Neural progenitor cell (in vitro differentiated cells): ENCODE measurements at regions not wholly inside any gene's neighbourhood (a gene's known extent, or its start where the extent isn't known, plus 50 kb on each side); places are given as distances from the start of the nearest gene placed in this dataset.

Experiments
- DNase-seq: peaks from one replicate; pipeline ENCODE4 v3.0.0-alpha.2; 2016; ENCODE audit warnings: low spot score
- H2AFZ ChIP-seq: fragments of 200-600 bp; sonication (generic); replicated peaks from 2 replicates; pipeline ENCODE4 v1.6.1; 2016; ENCODE audit warnings: antibody characterized with exemption
- H3F3A ChIP-seq: fragments of 200-600 bp; sonication (generic); 2 replicates; pipeline ENCODE4 v1.6.1; 2016; ENCODE audit warnings: antibody characterized with exemption, low read depth
- H3K27ac ChIP-seq: fragments of 200-600 bp; sonication (generic); 2 replicates; pipeline ENCODE4 v1.5.1; 2016; ENCODE audit warnings: mild to moderate bottlenecking
- H3K27me3 ChIP-seq: fragments of 200-600 bp; sonication (generic); 2 replicates; pipeline ENCODE4 v1.6.1; 2016; ENCODE audit warnings: mild to moderate bottlenecking, moderate library complexity
- H3K36me3 ChIP-seq: fragments of 200-600 bp; sonication (generic); 2 replicates; pipeline ENCODE4 v1.5.1; 2016
- H3K4me1 ChIP-seq: fragments of 200-600 bp; sonication (generic); 2 replicates; pipeline ENCODE4 v1.6.1; 2016; ENCODE audit warnings: mixed run types
- H3K4me2 ChIP-seq: fragments of 200-600 bp; sonication (generic); 2 replicates; pipeline ENCODE4 v1.6.1; 2016
- H3K4me3 ChIP-seq: fragments of 200-600 bp; sonication (generic); 2 replicates; pipeline ENCODE4 v1.5.1; 2016
- H3K79me2 ChIP-seq: fragments of 200-600 bp; sonication (generic); 2 replicates; pipeline ENCODE4 v1.6.1; 2016; ENCODE audit warnings: low read depth
- H3K9ac ChIP-seq: fragments of 200-600 bp; sonication (generic); 2 replicates; pipeline ENCODE4 v1.6.1; 2016
- H3K9me3 ChIP-seq: fragments of 200-600 bp; sonication (generic); 2 replicates; pipeline ENCODE4 v1.5.1; 2016; ENCODE audit warnings: low read depth
- H4K20me1 ChIP-seq: fragments of 200-600 bp; sonication (generic); 2 replicates; pipeline ENCODE4 v1.6.1; 2016; ENCODE audit warnings: low read depth
- H3K27ac Mint-ChIP-seq: 3 replicates; pipeline ENCODE4 v1.8.0; 2021; ENCODE audit warnings: mixed read lengths
- H3K27me3 Mint-ChIP-seq: 2 replicates; pipeline ENCODE4 v1.8.0; 2022; ENCODE audit warnings: low read depth, mild to moderate bottlenecking, inconsistent platforms, moderate library complexity, mixed read lengths; ENCODE audit not compliant: insufficient read depth
- H3K36me3 Mint-ChIP-seq: 3 replicates; pipeline ENCODE4 v1.8.0; 2021; ENCODE audit warnings: mixed read lengths
- H3K4me1 Mint-ChIP-seq: 3 replicates; pipeline ENCODE4 v1.8.0; 2021; ENCODE audit warnings: mixed read lengths
- H3K4me3 Mint-ChIP-seq: 3 replicates; pipeline ENCODE4 v1.8.0; 2021; ENCODE audit warnings: mild to moderate bottlenecking, moderate library complexity, mixed read lengths
- H3K9me3 Mint-ChIP-seq: 3 replicates; pipeline ENCODE4 v1.8.0; 2020; ENCODE audit warnings: mixed read lengths
- EZH2 ChIP-seq: fragments of 200-600 bp; sonication (generic); IDR thresholded peaks from 2 replicates; pipeline ENCODE4 v1.6.1; 2017; ENCODE audit warnings: antibody characterized with exemption, mild to moderate bottlenecking, moderate library complexity
- EZH2phosphoT487 ChIP-seq: fragments of 200-600 bp; sonication (generic); IDR thresholded peaks from 2 replicates; pipeline ENCODE4 v1.6.1; 2017; ENCODE audit warnings: antibody characterized with exemption
- TF ChIP-seq, protein P1 (sequence below): fragments of 200-600 bp; sonication (generic); IDR thresholded peaks from 2 replicates; pipeline ENCODE4 v1.5.1; 2017; ENCODE audit warnings: antibody characterized with exemption, mild to moderate bottlenecking

DNA sequence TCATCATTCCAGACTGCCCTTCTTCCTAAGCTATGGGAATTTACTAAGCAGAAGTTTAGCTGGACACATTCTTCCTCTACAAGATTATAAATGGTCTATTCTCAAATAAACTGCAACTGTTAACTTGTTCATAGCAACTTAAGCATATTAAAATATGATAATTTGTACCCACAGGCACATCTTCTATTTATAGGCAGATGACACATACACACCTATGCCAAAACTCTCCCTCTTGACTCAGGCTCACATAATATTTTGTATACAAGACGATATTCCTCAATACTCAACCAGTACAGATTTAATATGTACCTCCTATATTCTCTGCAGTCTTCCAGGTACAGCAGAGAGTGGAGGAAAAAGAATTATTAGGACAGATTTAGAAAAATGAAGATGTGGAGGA lies 232.7 kb upstream of the KIAA1217 start:
- H3K79me2 ChIP-seq, result no peaks in the 10 kb centered on the region
- Mint-ChIP-seq H3K4me1 (peaks cover 17% of the 10 kb centered on the region), H3K27ac (no peak overlapping the region), H3K27me3 (no peaks in the 10 kb centered on the region), H3K36me3 (no peaks in the 10 kb centered on the region), H3K4me3 (no peak overlapping the region), H3K9me3 (peaks cover 2% of the 10 kb centered on the region)
- H3K4me1 ChIP-seq, result no peaks in the 10 kb centered on the region
- no peaks in the 10 kb centered on the region for H4K20me1 ChIP-seq
- no peak overlapping the region for H3K4me2 ChIP-seq
- no peak overlapping the region for H3K4me3 ChIP-seq
- TF ChIP-seq, protein P1, sequence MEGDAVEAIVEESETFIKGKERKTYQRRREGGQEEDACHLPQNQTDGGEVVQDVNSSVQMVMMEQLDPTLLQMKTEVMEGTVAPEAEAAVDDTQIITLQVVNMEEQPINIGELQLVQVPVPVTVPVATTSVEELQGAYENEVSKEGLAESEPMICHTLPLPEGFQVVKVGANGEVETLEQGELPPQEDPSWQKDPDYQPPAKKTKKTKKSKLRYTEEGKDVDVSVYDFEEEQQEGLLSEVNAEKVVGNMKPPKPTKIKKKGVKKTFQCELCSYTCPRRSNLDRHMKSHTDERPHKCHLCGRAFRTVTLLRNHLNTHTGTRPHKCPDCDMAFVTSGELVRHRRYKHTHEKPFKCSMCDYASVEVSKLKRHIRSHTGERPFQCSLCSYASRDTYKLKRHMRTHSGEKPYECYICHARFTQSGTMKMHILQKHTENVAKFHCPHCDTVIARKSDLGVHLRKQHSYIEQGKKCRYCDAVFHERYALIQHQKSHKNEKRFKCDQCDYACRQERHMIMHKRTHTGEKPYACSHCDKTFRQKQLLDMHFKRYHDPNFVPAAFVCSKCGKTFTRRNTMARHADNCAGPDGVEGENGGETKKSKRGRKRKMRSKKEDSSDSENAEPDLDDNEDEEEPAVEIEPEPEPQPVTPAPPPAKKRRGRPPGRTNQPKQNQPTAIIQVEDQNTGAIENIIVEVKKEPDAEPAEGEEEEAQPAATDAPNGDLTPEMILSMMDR, result no peak
- no peak for TF ChIP-seq EZH2
- no peak for TF ChIP-seq EZH2phosphoT487
- H3K9ac ChIP-seq, result no peak overlapping the region
- no peak for DNase-seq
- no peak overlapping the region for H3K27ac ChIP-seq
- H3K27me3 ChIP-seq, result no peaks in the 10 kb centered on the region
- H3K9me3 ChIP-seq, result no peaks in the 10 kb centered on the region
- H3K36me3 ChIP-seq, result no peaks in the 10 kb centered on the region
- no peaks in the 10 kb centered on the region for H3F3A ChIP-seq
- H2AFZ ChIP-seq, result no peak overlapping the region

DNA sequence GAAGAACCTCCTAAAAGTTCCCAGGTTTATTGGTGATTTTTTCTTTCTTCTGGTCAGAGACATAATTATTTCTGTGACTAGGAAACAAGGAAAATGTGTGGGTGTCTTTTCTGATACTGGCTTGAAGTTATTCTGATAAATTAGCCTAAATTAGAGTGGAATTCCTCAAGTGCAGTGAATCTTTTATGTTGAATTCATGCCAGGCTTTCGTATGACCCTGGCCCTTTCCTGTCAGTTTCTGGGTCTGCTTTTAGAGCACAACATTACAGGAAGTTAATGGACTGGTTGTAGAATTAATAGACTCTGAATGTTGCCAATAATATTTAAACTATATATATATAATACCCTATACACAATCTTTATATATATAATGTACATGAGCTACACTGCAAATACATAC lies 230.6 kb upstream of the KIAA1217 start:
- H3F3A ChIP-seq, result no peaks in the 10 kb centered on the region
- H3K4me3 Mint-ChIP-seq, result no peak overlapping the region
- no peak overlapping the region for H3K9ac ChIP-seq
- H3K36me3 Mint-ChIP-seq, result no peaks in the 10 kb centered on the region
- no peaks in the 10 kb centered on the region for H4K20me1 ChIP-seq
- H3K4me1 Mint-ChIP-seq, result peaks cover 17% of the 10 kb centered on the region
- no peak for TF ChIP-seq EZH2
- TF ChIP-seq EZH2phosphoT487, result no peak
- TF ChIP-seq, protein P1, result no peak
- H3K27ac Mint-ChIP-seq, result no peak overlapping the region
- H3K9me3 Mint-ChIP-seq, result no peaks in the 10 kb centered on the region
- DNase-seq, result no peak
- H3K4me1 ChIP-seq, result no peaks in the 10 kb centered on the region
- H3K27me3 Mint-ChIP-seq, result no peaks in the 10 kb centered on the region
- H2AFZ ChIP-seq, result no peak overlapping the region
- H3K27me3 ChIP-seq, result no peaks in the 10 kb centered on the region
- H3K4me2 ChIP-seq, result no peak overlapping the region
- no peak overlapping the region for H3K4me3 ChIP-seq
- H3K27ac ChIP-seq, result no peak overlapping the region
- no peaks in the 10 kb centered on the region for H3K36me3 ChIP-seq
- H3K9me3 ChIP-seq, result no peaks in the 10 kb centered on the region
- H3K79me2 ChIP-seq, result no peaks in the 10 kb centered on the region

DNA sequence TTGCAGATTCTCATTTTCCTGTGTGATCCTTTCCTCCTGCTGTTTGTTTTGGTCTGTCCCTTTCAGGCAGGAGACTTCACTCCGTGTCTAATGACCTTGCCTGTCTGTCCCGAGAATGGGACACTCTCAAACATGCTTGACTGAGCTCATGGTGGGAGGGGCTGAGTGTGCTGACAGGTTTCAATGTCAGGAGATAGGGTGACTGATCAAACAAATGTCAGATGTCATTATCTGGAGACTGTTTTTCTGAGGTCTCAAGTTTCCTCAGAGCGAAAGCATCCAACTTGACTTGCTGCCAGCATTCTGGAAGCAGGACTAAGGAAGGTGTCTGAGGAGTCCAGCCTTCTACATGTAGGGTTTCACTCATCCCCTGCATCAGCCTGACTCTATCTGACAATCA lies 228.8 kb upstream of the KIAA1217 start:
- H3K27me3 Mint-ChIP-seq, result no peaks in the 10 kb centered on the region
- TF ChIP-seq EZH2phosphoT487, result no peak
- TF ChIP-seq, protein P1, result no peak
- TF ChIP-seq EZH2, result no peak
- H4K20me1 ChIP-seq, result no peaks in the 10 kb centered on the region
- H3K27me3 ChIP-seq, result no peaks in the 10 kb centered on the region
- H3K4me3 ChIP-seq, result no peak overlapping the region
- H3K36me3 ChIP-seq, result no peaks in the 10 kb centered on the region
- H3K4me1 Mint-ChIP-seq, result peaks cover 16% of the 10 kb centered on the region
- no peak for DNase-seq
- no peaks in the 10 kb centered on the region for H3K36me3 Mint-ChIP-seq
- no peaks in the 10 kb centered on the region for H3K9me3 ChIP-seq
- H3K27ac Mint-ChIP-seq, result no peak overlapping the region
- H3K4me2 ChIP-seq, result no peak overlapping the region
- H3F3A ChIP-seq, result no peaks in the 10 kb centered on the region
- no peak overlapping the region for H2AFZ ChIP-seq
- no peaks in the 10 kb centered on the region for H3K79me2 ChIP-seq
- H3K9ac ChIP-seq, result no peak overlapping the region
- no peaks in the 10 kb centered on the region for H3K4me1 ChIP-seq
- no peak overlapping the region for H3K4me3 Mint-ChIP-seq
- no peaks in the 10 kb centered on the region for H3K9me3 Mint-ChIP-seq
- H3K27ac ChIP-seq, result no peak overlapping the region
